ENCODE measurements at regions not wholly inside any gene's neighbourhood (a gene's known extent, or its start where the extent isn't known, plus 50 kb on each side); places are given as distances from the start of the nearest gene placed in this dataset.

DNA sequence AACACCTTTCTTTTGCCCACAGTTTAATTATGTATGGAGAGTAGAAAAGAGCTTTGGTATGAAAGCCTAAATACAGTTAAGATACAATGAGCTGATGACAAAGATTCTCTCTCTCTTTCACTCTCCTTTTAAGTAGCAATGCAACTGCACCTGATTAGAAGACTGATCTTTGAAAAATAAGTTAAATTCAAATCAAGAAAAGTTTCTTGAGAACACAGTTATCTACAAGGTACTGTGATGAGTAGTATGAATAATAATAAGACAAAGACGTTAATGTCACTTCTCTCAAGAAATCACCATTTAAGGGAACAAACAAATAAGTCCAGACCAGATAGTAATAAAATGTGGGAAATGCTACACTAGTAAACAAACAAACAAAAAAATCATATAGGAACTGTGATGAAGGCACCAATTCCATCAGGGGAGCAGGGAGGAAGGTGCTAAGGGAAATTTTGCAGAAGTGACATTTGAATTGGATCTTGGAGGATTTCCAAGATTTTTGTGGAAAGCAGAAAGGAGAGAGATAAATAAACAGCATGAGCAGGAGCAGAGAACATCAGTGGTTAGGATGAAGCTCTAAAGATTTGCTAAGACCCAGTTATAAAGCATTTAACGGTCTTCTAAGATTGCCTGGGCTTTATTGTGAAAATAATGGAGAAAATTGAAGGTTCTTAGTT, 65.2 kb upstream of the STK38L start:
- Histone ChIP-seq H3K36me3 (replicated peaks in 1 of 2; ENCODE audit: control insufficient read depth in 1 of 2, insufficient read depth in 2 of 2, low read length in 2 of 2) (no peaks in the 10 kb centered on the region), H3K27ac (ENCODE audit: extremely low read length, insufficient read depth, low read length) (no peak overlapping the region), H3K79me2 (ENCODE audit: insufficient read depth, low read length) (no peaks in the 10 kb centered on the region), H3K9me3 (ENCODE audit: low read length) (no peaks in the 10 kb centered on the region), H4K20me1 (ENCODE audit: insufficient read depth, low read length) (no peaks in the 10 kb centered on the region), H3K9ac (ENCODE audit: insufficient read depth, low read depth, low read length) (no peak overlapping the region), H3K4me1 (ENCODE audit: insufficient read depth, low read length) (no peaks in the 10 kb centered on the region), H3K27me3 (ENCODE audit: control insufficient read depth in 1 of 2, insufficient read depth in 2 of 2, low read length in 2 of 2) (no peaks in the 10 kb centered on the region), H3K4me3 (replicated peaks in 1 of 3; ENCODE audit: insufficient read depth in 1 of 3, low read depth in 2 of 3, low read length in 3 of 3) (no peak overlapping the region), H3K4me2 (ENCODE audit: low read depth, low read length) (no peak overlapping the region), H2AFZ (ENCODE audit: low read length) (no peak overlapping the region)
- no peak for DNase-seq (ENCODE audit: low spot score)
- CTCF ChIA-PET (ENCODE audit: low intra/inter-chr PET ratio, low total read pairs): no interaction called here
- in situ Hi-C loops (cut with HindIII; ENCODE audit: extremely low pct_ligation_motif_present, low pct_unique_long_range_greater_than_20kb): no loop called here
- 5% methylated on average over 2 of the region's 2 CpGs for WGBS (ENCODE audit: low lambda C conversion rate)
- no TSS peak for BruUV-seq (replicated peaks)
- TF ChIP-seq FOXA1 (IDR thresholded peaks at IDR 0.05) (no peak), FOXA1 (CRISPR knock-in tag; IDR thresholded peaks at IDR 0.05) (no peak), TMF1 (CRISPR knock-in tag; IDR thresholded peaks at IDR 0.05; ENCODE audit: low read depth) (no peak)
- POLR2A ChIA-PET: no interaction called here
- intact Hi-C loops (cut with micrococcal nuclease; ENCODE audit: unreplicated experiment): no loop called here
- FAIRE-seq: no peak
- ATAC-seq: no peak

DNA sequence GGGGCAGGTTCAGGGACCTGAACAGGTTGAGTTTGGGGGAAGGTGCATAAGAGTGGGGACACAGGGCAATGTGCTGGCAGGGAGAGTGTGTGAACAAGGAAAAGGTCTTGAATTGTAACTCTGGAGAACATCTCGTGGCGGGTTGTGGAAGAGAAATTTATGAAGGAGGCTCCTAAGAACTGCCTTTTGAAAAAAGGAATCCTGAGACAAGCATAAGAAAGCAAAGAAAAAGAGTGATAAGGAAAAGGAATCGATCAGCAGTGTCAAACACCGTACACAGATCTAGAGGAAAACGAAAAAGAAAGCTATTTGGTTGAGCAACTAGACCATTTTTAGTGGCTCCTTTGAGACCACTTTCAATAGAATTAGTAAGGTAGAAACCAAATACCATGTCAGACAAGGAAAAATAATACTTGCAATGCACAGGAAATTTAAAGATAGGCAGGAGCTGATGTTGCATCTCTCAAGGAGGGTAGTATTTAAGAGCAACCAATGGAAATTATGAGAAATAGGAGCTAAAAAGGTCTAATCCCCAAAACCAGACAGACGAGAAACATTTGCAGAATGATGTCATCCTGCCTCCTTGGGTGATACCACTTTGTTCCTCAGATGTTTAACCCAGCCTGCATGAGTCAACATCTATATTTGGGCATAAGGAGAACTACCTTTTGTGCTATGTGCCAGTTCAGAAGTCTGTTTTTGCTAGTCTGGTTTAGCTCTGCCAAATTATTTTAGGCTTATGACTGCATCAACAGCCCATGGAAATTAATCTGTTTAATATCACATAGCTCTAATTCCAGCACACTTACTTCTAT, 64.5 kb upstream of the STK38L start:
- Histone ChIP-seq H3K4me3 (replicated peaks in 1 of 3; ENCODE audit: insufficient read depth in 1 of 3, low read depth in 2 of 3, low read length in 3 of 3) (no peak overlapping the region), H4K20me1 (ENCODE audit: insufficient read depth, low read length) (no peaks in the 10 kb centered on the region), H3K27me3 (ENCODE audit: control insufficient read depth in 1 of 2, insufficient read depth in 2 of 2, low read length in 2 of 2) (no peaks in the 10 kb centered on the region), H3K79me2 (ENCODE audit: insufficient read depth, low read length) (no peaks in the 10 kb centered on the region), H2AFZ (ENCODE audit: low read length) (no peak overlapping the region), H3K9ac (ENCODE audit: insufficient read depth, low read depth, low read length) (no peak overlapping the region), H3K36me3 (replicated peaks in 1 of 2; ENCODE audit: control insufficient read depth in 1 of 2, insufficient read depth in 2 of 2, low read length in 2 of 2) (no peaks in the 10 kb centered on the region), H3K4me2 (ENCODE audit: low read depth, low read length) (no peak overlapping the region), H3K27ac (ENCODE audit: extremely low read length, insufficient read depth, low read length) (no peak overlapping the region), H3K4me1 (ENCODE audit: insufficient read depth, low read length) (no peaks in the 10 kb centered on the region), H3K9me3 (ENCODE audit: low read length) (no peaks in the 10 kb centered on the region)
- no TSS peak for BruUV-seq (replicated peaks)
- WGBS (ENCODE audit: low lambda C conversion rate): 7% methylated on average over 6 of the region's 6 CpGs
- intact Hi-C loops (cut with micrococcal nuclease; ENCODE audit: unreplicated experiment): no loop called here
- ChIA-PET CTCF (ENCODE audit: low intra/inter-chr PET ratio, low total read pairs) (no interaction called here), POLR2A (no interaction called here)
- ATAC-seq: no peak
- TF ChIP-seq SCMH1 (CRISPR knock-in tag; IDR thresholded peaks at IDR 0.05; ENCODE audit: borderline replicate concordance) (no peak), ZNF652 (CRISPR knock-in tag; IDR thresholded peaks at IDR 0.05; ENCODE audit: borderline replicate concordance, low read depth) (no peak), ZMYM4 (CRISPR knock-in tag; IDR thresholded peaks at IDR 0.05) (no peak), ZNF12 (CRISPR knock-in tag; IDR thresholded peaks at IDR 0.05) (no peak), ATF7 (IDR thresholded peaks at IDR 0.05) (peak; percentile 70), ATF7 (CRISPR knock-in tag; IDR thresholded peaks at IDR 0.05) (no peak), SRF (IDR thresholded peaks at IDR 0.05; ENCODE audit: low read depth, low read length) (peak; percentile 73; the same call in 1 of the 2 replicates)
- TF ChIP-seq, protein P1, sequence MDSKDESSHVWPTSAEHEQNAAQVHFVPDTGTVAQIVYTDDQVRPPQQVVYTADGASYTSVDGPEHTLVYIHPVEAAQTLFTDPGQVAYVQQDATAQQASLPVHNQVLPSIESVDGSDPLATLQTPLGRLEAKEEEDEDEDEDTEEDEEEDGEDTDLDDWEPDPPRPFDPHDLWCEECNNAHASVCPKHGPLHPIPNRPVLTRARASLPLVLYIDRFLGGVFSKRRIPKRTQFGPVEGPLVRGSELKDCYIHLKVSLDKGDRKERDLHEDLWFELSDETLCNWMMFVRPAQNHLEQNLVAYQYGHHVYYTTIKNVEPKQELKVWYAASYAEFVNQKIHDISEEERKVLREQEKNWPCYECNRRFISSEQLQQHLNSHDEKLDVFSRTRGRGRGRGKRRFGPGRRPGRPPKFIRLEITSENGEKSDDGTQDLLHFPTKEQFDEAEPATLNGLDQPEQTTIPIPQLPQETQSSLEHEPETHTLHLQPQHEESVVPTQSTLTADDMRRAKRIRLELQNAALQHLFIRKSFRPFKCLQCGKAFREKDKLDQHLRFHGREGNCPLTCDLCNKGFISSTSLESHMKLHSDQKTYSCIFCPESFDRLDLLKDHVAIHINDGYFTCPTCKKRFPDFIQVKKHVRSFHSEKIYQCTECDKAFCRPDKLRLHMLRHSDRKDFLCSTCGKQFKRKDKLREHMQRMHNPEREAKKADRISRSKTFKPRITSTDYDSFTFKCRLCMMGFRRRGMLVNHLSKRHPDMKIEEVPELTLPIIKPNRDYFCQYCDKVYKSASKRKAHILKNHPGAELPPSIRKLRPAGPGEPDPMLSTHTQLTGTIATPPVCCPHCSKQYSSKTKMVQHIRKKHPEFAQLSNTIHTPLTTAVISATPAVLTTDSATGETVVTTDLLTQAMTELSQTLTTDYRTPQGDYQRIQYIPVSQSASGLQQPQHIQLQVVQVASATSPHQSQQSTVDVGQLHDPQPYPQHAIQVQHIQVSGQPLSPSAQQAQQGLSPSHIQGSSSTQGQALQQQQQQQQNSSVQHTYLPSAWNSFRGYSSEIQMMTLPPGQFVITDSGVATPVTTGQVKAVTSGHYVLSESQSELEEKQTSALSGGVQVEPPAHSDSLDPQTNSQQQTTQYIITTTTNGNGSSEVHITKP (CRISPR knock-in tag; IDR thresholded peaks at IDR 0.05; ENCODE audit: low read depth): peak; percentile 86
- TF ChIP-seq, protein P2, sequence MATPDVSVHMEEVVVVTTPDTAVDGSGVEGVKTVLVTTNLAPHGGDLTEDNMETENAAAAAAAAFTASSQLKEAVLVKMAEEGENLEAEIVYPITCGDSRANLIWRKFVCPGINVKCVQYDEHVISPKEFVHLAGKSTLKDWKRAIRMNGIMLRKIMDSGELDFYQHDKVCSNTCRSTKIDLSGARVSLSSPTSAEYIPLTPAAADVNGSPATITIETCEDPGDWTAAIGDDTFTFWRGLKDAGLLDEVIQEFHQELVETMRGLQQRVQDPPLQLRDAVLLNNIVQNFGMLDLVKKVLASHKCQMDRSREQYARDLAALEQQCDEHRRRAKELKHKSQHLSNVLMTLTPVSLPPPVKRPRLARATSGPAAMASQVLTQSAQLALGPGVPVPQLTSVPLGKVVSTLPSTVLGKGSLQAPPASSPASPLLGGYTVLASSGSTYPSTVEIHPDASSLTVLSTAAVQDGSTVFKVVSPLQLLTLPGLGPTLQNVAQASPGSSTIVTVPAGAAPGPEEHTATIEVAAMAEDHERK (CRISPR knock-in tag; IDR thresholded peaks at IDR 0.05; ENCODE audit: low read depth): no peak
- peak; percentile 25 for DNase-seq (ENCODE audit: low spot score)
- in situ Hi-C loops (cut with HindIII; ENCODE audit: extremely low pct_ligation_motif_present, low pct_unique_long_range_greater_than_20kb): no loop called here
- no peak for FAIRE-seq
